ENCODE measurements at regions not wholly inside any gene's neighbourhood (a gene's known extent, or its start where the extent isn't known, plus 50 kb on each side); places are given as distances from the start of the nearest gene placed in this dataset.

- no peak for TF ChIP-seq YY1 (IDR thresholded peaks at IDR 0.05; ENCODE audit: insufficient read depth, insufficient read length)
- no peak for TF ChIP-seq ZNF274 (IDR thresholded peaks at IDR 0.05; ENCODE audit: low read depth, low read length)
- no peak for TF ChIP-seq SUZ12 (IDR thresholded peaks at IDR 0.05; ENCODE audit: extremely low read depth, insufficient read depth, insufficient read length)
Observed at GRCh38 chr2:204337638-204338037, 207.6 kb upstream of the PARD3B start.

Data from NT2/D1 (cell line).